DOHH2 (cell line): ENCODE measurements at regions not wholly inside any gene's neighbourhood (a gene's known extent, or its start where the extent isn't known, plus 50 kb on each side); places are given as distances from the start of the nearest gene placed in this dataset.

ENCODE experiments used
- EZH2phosphoT487 ChIP-seq: fragments of 200-600 bp; sonication (generic); IDR thresholded peaks from 2 replicates; pipeline ENCODE4 v1.6.1; 2017; ENCODE audit warnings: borderline replicate concordance, mild to moderate bottlenecking, antibody characterized with exemption, low read length, moderate library complexity, mixed read lengths
- TF ChIP-seq, protein P1 (sequence below): fragments of 200-600 bp; sonication (generic); IDR thresholded peaks from one replicate; pipeline ENCODE4 v1.5.1; 2014; ENCODE audit warnings: antibody characterized with exemption, mild to moderate bottlenecking, low read depth, low read length; ENCODE audit not compliant: poor library complexity, severe bottlenecking

- TF ChIP-seq, protein P1, sequence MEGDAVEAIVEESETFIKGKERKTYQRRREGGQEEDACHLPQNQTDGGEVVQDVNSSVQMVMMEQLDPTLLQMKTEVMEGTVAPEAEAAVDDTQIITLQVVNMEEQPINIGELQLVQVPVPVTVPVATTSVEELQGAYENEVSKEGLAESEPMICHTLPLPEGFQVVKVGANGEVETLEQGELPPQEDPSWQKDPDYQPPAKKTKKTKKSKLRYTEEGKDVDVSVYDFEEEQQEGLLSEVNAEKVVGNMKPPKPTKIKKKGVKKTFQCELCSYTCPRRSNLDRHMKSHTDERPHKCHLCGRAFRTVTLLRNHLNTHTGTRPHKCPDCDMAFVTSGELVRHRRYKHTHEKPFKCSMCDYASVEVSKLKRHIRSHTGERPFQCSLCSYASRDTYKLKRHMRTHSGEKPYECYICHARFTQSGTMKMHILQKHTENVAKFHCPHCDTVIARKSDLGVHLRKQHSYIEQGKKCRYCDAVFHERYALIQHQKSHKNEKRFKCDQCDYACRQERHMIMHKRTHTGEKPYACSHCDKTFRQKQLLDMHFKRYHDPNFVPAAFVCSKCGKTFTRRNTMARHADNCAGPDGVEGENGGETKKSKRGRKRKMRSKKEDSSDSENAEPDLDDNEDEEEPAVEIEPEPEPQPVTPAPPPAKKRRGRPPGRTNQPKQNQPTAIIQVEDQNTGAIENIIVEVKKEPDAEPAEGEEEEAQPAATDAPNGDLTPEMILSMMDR: no peak
- no peak for TF ChIP-seq EZH2phosphoT487
Measured at GRCh38 chr9:14554886-14555285, 138.3 kb downstream of the ZDHHC21 start.
